ENCODE measurements at regions not wholly inside any gene's neighbourhood (a gene's known extent, or its start where the extent isn't known, plus 50 kb on each side); places are given as distances from the start of the nearest gene placed in this dataset.
"Not testable (repeated sequence)": the region's sequence is repeated elsewhere in the genome, so short reads cannot be mapped to it uniquely, and the experiment has no call there.

GRCh38 chr2:226295681-226296080 is 503.9 kb downstream of the IRS1 start:
- no peak overlapping the region for H3K4me3 Mint-ChIP-seq

GRCh38 chr2:226295123-226295522 is 504.5 kb downstream of the IRS1 start:
- no peak overlapping the region for H3K27ac Mint-ChIP-seq (ENCODE audit: unreplicated experiment)

More at GRCh38 chr2:226295681-226296080, 503.9 kb downstream of the IRS1 start:
- no peak for TF ChIP-seq CTCF (conservative IDR thresholded peaks at IDR 0.05)
- H3K36me3 Mint-ChIP-seq (ENCODE audit: low read depth) = peaks cover 12% of the 10 kb centered on the region
- H3K9me3 Mint-ChIP-seq = peaks cover 24% of the 10 kb centered on the region
- no peak for DNase-seq (ENCODE audit: low read depth, low spot score)
- H3K27me3 Mint-ChIP-seq (ENCODE audit: low read depth) = no peaks in the 10 kb centered on the region
- no peaks in the 10 kb centered on the region for H3K4me1 Mint-ChIP-seq
- H3K27ac Mint-ChIP-seq (ENCODE audit: unreplicated experiment) = no peak overlapping the region

GRCh38 chr2:226291281-226291680 is 508.3 kb downstream of the IRS1 start:
- not testable (repeated sequence) for H3K27me3 Mint-ChIP-seq (ENCODE audit: low read depth); H3K27ac Mint-ChIP-seq (ENCODE audit: unreplicated experiment); H3K4me1 Mint-ChIP-seq; DNase-seq (ENCODE audit: low read depth, low spot score); H3K4me3 Mint-ChIP-seq
- Mint-ChIP-seq H3K36me3 (ENCODE audit: low read depth) (peaks cover 13% of the 10 kb centered on the region), H3K9me3 (peaks cover 18% of the 10 kb centered on the region)

More at GRCh38 chr2:226295123-226295522, 504.5 kb downstream of the IRS1 start:
- peaks cover 13% of the 10 kb centered on the region for H3K36me3 Mint-ChIP-seq (ENCODE audit: low read depth)
- no peak for DNase-seq (ENCODE audit: low read depth, low spot score)
- H3K27me3 Mint-ChIP-seq (ENCODE audit: low read depth) = no peaks in the 10 kb centered on the region
- no peaks in the 10 kb centered on the region for H3K4me1 Mint-ChIP-seq
- H3K9me3 Mint-ChIP-seq = peaks cover 28% of the 10 kb centered on the region
- H3K4me3 Mint-ChIP-seq = no peak overlapping the region
- TF ChIP-seq CTCF (conservative IDR thresholded peaks at IDR 0.05) = no peak

GRCh38 chr2:226286916-226287315 is 512.7 kb downstream of the IRS1 start:
- H3K9me3 Mint-ChIP-seq = peaks cover 14% of the 10 kb centered on the region
- no peak for DNase-seq (ENCODE audit: low read depth, low spot score)
- no peaks in the 10 kb centered on the region for H3K27me3 Mint-ChIP-seq (ENCODE audit: low read depth)
- H3K4me1 Mint-ChIP-seq = no peaks in the 10 kb centered on the region
- H3K36me3 Mint-ChIP-seq (ENCODE audit: low read depth) = peaks cover 8% of the 10 kb centered on the region
- no peak for TF ChIP-seq CTCF (conservative IDR thresholded peaks at IDR 0.05)
- H3K27ac Mint-ChIP-seq (ENCODE audit: unreplicated experiment) = no peak overlapping the region
- H3K4me3 Mint-ChIP-seq = no peak overlapping the region

- TF ChIP-seq CTCF (conservative IDR thresholded peaks at IDR 0.05) = no peak
Observed at GRCh38 chr2:226283796-226284195, 515.8 kb downstream of the IRS1 start.

GRCh38 chr2:226282151-226282550 is 517.5 kb downstream of the IRS1 start:
- TF ChIP-seq CTCF (conservative IDR thresholded peaks at IDR 0.05) = no peak
- H3K9me3 Mint-ChIP-seq = peaks cover 7% of the 10 kb centered on the region
- no peaks in the 10 kb centered on the region for H3K27me3 Mint-ChIP-seq (ENCODE audit: low read depth)
- DNase-seq (ENCODE audit: low read depth, low spot score) = no peak
- no peaks in the 10 kb centered on the region for H3K4me1 Mint-ChIP-seq
- no peak overlapping the region for H3K4me3 Mint-ChIP-seq
- no peaks in the 10 kb centered on the region for H3K36me3 Mint-ChIP-seq (ENCODE audit: low read depth)
- no peak overlapping the region for H3K27ac Mint-ChIP-seq (ENCODE audit: unreplicated experiment)

More at GRCh38 chr2:226283796-226284195, 515.8 kb downstream of the IRS1 start:
- Mint-ChIP-seq H3K4me3 (no peak overlapping the region), H3K27ac (ENCODE audit: unreplicated experiment) (no peak overlapping the region), H3K9me3 (peaks cover 4% of the 10 kb centered on the region), H3K27me3 (ENCODE audit: low read depth) (no peaks in the 10 kb centered on the region), H3K36me3 (ENCODE audit: low read depth) (no peaks in the 10 kb centered on the region), H3K4me1 (no peaks in the 10 kb centered on the region)
- no peak for DNase-seq (ENCODE audit: low read depth, low spot score)

GRCh38 chr2:226280136-226280535 is 519.5 kb downstream of the IRS1 start:
- not testable (repeated sequence) for H3K27me3 Mint-ChIP-seq (ENCODE audit: low read depth); H3K4me1 Mint-ChIP-seq; H3K36me3 Mint-ChIP-seq (ENCODE audit: low read depth); H3K9me3 Mint-ChIP-seq; DNase-seq (ENCODE audit: low read depth, low spot score); H3K27ac Mint-ChIP-seq (ENCODE audit: unreplicated experiment); H3K4me3 Mint-ChIP-seq
